Stimulated activated CD4-positive, alpha-beta T cell treated with anti-CD3 and anti-CD28 coated beads, Interleukin-15, amount 100 ng/mL, for 24 hours (primary cell): ENCODE measurements at regions not wholly inside any gene's neighbourhood (a gene's known extent, or its start where the extent isn't known, plus 50 kb on each side); places are given as distances from the start of the nearest gene placed in this dataset.
A peak's percentile ranks its signal among the peaks of the same experiment; 100 is the strongest.

Experiments
- DNase-seq: peaks from one replicate; pipeline ENCODE4 v3.0.0-alpha.2; 2020

DNA sequence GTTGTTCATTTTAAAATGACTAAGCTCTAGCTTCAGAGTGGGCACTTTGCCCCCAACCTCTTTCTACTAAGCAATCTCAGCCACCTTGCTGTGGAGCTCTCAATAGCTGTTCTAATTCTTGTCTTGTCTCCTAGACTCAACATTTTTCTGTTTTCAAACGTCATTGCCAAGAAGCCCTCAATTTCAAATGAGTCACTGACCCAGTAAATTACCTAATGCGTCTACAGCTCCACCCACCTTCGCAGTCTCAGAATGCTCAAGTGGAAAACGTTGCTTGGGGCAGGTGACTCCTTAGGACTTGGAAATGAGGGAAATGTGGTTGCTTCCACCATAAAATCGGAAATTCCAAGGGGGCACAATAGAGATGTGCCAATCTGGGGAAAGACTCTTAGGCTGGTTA is 59.0 kb downstream of the ING2 start:
- DNase-seq, result peak; percentile 9

DNA sequence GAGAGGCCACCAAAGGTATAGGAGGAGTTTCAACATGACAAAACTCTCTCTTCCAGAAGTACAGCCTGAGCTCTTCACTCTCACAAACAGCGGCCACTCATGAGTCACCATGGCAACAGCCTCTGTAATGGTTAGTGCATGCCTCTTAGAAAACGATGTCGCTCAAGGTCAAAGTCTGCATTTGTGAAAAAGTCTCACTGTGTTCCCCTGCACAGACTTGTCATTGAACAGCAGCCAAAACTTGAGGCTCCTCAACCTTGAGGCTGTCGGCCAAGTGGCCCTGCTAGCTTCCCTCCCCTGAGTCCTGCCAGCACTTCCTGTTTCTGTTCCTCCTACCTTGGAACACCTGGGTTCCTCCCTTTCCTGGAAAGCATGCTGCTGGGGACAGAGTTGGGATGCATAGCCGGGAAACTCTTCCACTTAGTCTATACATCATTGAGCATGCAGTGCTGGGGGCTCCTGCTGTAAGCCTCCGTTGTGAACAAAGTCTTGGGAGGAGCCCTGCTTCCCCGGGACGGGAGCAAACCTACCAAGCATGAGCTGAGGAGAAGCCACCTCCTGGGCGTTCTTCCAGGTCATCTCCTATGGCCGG is 66.6 kb downstream of the ING2 start:
- DNase-seq, result no peak

DNA sequence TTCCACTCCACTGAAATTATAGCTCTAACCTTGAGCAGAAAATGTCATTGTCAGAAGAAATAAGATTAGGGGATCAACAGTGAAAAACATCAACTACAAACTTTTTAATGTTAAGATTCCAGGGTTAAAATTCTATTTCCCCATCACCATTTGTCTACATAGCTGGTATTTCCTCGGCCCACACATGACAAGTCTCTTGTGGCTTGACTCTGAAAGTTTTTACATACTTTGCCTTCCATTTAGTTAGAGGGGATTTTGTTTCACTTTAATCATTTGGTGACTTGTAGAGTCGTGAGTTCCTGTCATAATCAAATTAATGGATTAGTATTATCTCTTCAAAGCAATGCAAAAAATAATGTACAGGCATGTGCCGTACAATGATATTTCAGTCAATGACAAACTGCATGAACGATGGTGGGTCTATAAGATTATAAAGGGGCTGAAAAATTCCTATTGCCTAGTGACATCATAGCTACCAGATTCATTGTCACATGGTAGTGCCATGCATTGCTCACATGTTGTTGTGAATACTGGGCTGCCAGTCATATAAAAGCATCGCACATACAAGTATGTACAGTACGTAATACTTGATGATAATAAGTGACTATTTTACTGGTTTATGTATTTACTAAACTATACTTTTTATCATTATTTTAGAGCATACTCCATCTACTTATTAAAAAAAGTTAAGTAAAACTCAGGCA is 72.0 kb downstream of the ING2 start:
- no peak for DNase-seq

DNA sequence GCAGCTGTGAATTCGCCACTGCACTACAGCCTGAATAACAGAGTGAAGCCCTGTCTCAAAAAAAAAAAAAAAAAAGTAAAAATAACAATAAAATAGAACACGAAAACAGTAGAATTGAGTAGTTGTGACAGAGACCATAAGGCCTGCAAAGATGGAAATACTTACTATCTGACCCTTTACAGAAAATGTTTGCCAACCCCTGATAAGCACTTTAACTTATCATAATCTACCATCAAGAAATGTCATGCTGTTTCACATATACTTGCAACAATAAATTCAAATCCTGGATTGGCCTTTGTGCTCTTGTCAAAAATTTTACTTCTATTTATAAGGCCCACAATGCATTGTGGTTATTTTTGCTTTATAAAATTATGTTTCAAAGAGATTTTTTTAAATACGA is 75.5 kb downstream of the ING2 start:
- DNase-seq, result no peak

DNA sequence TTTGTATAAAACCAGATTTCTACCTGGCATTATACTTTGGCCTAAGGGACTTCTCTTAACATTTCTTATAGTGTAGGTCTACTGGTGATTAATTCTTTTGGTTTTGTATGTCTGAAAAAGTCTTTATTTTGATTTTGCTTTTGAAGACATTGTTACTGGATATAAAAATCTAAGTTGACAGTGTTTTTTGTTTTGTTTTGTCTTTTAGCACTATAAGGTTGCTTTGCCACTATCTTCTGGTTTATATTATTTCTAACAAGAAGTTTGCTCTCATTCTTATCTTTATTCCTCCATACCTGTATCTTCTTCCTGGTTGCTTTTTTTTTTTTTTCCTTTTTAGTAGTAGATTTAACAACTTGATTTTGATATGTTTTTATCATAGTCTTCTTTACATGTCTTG is 76.0 kb downstream of the ING2 start:
- DNase-seq, result no peak

DNA sequence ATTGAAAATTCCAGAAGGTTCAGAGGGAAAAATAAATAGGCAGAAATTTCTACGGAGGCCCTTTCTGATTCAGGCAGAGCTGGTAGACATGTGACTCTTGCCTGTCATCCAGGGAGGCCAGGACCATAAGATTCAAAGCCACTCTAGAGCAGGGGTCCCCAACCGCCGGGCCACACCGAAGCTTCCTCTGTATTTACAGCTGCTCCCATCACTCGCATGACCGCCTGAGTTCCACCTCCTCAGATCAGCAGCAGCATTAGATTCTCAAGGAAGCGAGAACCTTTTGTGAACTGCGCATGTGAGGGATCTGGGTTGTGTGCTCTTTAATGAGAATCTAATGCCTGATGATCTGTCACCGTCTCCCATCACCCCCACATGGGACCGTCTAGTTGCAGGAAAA is 72.2 kb downstream of the RWDD4 start:
- DNase-seq, result no peak

DNA sequence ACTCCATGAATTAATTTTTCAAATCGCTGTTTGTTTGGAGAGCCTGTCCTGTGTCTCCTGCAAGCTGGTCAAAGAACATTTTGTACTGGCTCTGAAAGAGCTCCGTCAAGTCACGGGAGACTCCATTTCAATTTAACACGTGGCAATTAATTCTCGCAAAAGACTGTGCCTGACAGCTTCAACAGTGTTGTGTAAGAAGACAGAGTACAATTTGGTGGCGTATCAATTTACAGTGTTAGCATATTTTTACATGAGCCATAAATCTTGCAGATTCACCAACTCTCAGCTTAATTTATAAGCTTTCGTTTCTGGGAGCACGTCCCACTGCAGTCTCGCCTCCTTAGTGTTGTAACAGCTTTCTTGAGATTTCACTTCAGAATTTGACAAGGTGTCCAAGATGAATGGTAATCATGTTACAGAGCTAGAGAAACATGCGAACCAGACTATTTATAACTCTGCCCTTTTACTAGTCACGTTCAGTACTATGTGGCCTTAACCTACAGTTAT is 70.8 kb downstream of the RWDD4 start:
- DNase-seq, result no peak

DNA sequence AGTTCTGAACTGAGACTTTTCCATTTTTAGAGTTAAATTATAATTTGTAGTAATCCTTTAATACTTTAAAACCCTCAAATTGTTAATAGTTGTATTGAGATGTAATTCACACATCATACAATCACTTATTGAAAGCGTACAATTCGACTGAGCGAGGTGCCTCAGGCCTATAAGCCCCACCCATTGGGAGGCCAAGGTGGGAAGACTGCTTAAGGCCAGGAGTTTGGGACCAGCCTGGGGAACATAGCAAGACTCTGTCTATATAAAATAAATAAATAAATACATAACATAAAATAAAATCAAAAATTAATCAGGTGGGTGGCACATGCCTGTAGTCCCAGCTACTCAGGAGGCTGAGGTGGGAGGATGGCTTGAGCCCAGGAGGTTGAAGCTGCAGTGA is 70.3 kb downstream of the RWDD4 start:
- no peak for DNase-seq

DNA sequence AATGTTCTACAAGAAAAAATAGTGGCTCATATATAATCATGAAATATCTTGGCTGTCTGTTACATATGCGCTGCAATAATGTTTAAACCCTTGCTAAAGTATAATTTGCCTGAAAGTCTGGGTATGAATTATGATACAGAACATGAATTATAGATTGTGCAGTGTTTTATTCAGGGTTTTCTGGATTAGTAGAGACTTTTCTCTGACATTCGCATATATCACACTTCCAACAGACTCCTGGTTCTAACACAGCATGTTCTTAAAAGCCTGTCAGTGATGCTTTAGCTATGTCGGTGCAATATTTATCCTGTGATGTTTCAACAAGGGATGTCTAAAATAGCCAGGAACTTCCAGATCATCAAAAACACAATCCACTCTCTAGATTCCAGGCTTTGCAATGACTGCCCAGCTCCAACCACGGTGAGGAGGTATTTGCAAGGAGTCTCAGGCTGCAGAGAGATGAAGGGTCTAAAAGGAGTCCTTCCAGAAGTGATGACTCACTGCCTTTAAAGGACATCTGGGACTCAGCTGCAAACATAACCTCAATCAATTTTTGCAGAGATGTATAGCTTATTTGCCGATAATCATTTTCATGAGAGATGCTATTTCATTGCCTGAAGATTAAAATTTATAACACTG is 69.4 kb downstream of the RWDD4 start:
- DNase-seq, result no peak
